HG02571 (cell line): ENCODE measurements at regions not wholly inside any gene's neighbourhood (a gene's known extent, or its start where the extent isn't known, plus 50 kb on each side); places are given as distances from the start of the nearest gene placed in this dataset.
A peak's percentile ranks its signal among the peaks of the same experiment; 100 is the strongest.
"Not testable (repeated sequence)": the region's sequence is repeated elsewhere in the genome, so short reads cannot be mapped to it uniquely, and the experiment has no call there.

ENCODE experiments used
- ATAC-seq: cut with Tn5 transposase; IDR thresholded peaks from one replicate; pipeline ENCODE4 v1.9.1; 2021; ENCODE audit warnings: mild to moderate bottlenecking, moderate library complexity; ENCODE audit not compliant: unreplicated experiment

GRCh38 chr15:92821491-92822116 is 78.5 kb upstream of the CHD2 start:
- no peak for ATAC-seq

GRCh38 chr15:92822216-92823144 is 77.6 kb upstream of the CHD2 start:
- ATAC-seq: no peak

- no peak for ATAC-seq
These were observed 74.1 kb upstream of the CHD2 start for GRCh38 chr15:92825985-92826384.

GRCh38 chr15:92827991-92828390 is 72.1 kb upstream of the CHD2 start:
- not testable (repeated sequence) for ATAC-seq

- ATAC-seq: no peak
These were observed 70.2 kb upstream of the CHD2 start for GRCh38 chr15:92829875-92830274.

GRCh38 chr15:92831336-92831654 is 68.8 kb upstream of the CHD2 start:
- ATAC-seq: no peak

- ATAC-seq: peak; percentile 98
These were observed 68.3 kb upstream of the CHD2 start for GRCh38 chr15:92831655-92832328.

GRCh38 chr15:92833106-92833433 is 67.1 kb upstream of the CHD2 start:
- ATAC-seq: no peak

GRCh38 chr15:92833493-92834271 is 66.4 kb upstream of the CHD2 start:
- ATAC-seq: no peak

- ATAC-seq: peak; percentile 88
These were observed 60.4 kb upstream of the CHD2 start for GRCh38 chr15:92839696-92840095.

GRCh38 chr15:92840149-92840548 is 60.0 kb upstream of the CHD2 start:
- ATAC-seq: no peak

- ATAC-seq: no peak
These were observed 56.8 kb upstream of the CHD2 start for GRCh38 chr15:92843326-92843725.

- no peak for ATAC-seq
These were observed 56.3 kb upstream of the CHD2 start for GRCh38 chr15:92843814-92844213.

- no peak for ATAC-seq
These were observed 55.0 kb upstream of the CHD2 start for GRCh38 chr15:92845126-92845508.

GRCh38 chr15:92846741-92847140 is 53.4 kb upstream of the CHD2 start:
- no peak for ATAC-seq

- no peak for ATAC-seq
These were observed 52.3 kb upstream of the CHD2 start for GRCh38 chr15:92847841-92848240.

GRCh38 chr15:92848464-92848851 is 51.7 kb upstream of the CHD2 start:
- no peak for ATAC-seq

GRCh38 chr15:92848852-92849598 is 51.1 kb upstream of the CHD2 start:
- peak; percentile 77 for ATAC-seq

GRCh38 chr15:92850218-92850617 is 49.9 kb upstream of the CHD2 start:
- not testable (repeated sequence) for ATAC-seq
